HepG2 (cell line): ENCODE measurements at regions not wholly inside any gene's neighbourhood (a gene's known extent, or its start where the extent isn't known, plus 50 kb on each side); places are given as distances from the start of the nearest gene placed in this dataset.

Experiments used
- ATAC-seq: fragments of 200-7000 bp; cut with Tn5 transposase; 3 replicates; pipeline ENCODE4 v1.9.1; 2020; ENCODE audit warnings: mild to moderate bottlenecking, moderate library complexity
- BruUV-seq: library from RNA; stranded (reverse); fragments of 400-500 nt; replicated peaks from 2 replicates; lab custom pipeline; 2021; lab: Mats Ljungman, UMichigan
- CTCF ChIA-PET: fragments of 300-600 bp; formaldehyde crosslinking; extraction: SDS; loops from one replicate; lab custom pipeline; 2021; ENCODE audit warnings: low total read pairs, inconsistent platforms, low intra/inter-chr PET ratio; lab: Yijun Ruan, JAX
- POLR2A ChIA-PET: fragments of 350-600 bp; sonication (Branson Sonifier 250); formaldehyde crosslinking; loops from one replicate; lab custom pipeline; 2020; ENCODE audit warnings: antibody characterized with exemption, inconsistent platforms; lab: Yijun Ruan, JAX
- DNase-seq: peaks from one replicate; pipeline ENCODE4 v3.0.0-alpha.2; 2015; ENCODE audit warnings: low spot score
- FAIRE-seq: peaks from 3 replicates; lab custom pipeline; 2011; peaks lifted over from hg19 to GRCh38; lab: Jason Lieb, UNC
- H2AFZ ChIP-seq: one replicate; pipeline ENCODE4 v1.6.1; 2011; ENCODE audit warnings: low read length, inconsistent platforms
- H3K27ac ChIP-seq: fragments of 300-600 bp; 3 replicates; pipeline ENCODE4 v1.8.0; 2011; ENCODE audit warnings: mixed run types, mild to moderate bottlenecking, mixed read lengths, low read length, inconsistent platforms; ENCODE audit not compliant: insufficient read depth; ENCODE audit errors: extremely low read length
- H3K27me3 ChIP-seq, 2 experiments: fragments of 200-600 bp in 1 of 2; 2 replicates in 1 of 2; 3 replicates in 1 of 2; pipeline versions ENCODE4 v1.6.0 to v1.8.0; 2011; ENCODE audit warnings: low read length in 2 of 2, mild to moderate bottlenecking in 2 of 2, moderate library complexity in 2 of 2, inconsistent platforms in 1 of 2; ENCODE audit not compliant: insufficient read depth in 2 of 2, control insufficient read depth in 1 of 2
- H3K36me3 ChIP-seq, 2 experiments: fragments of 200-600 bp in 1 of 2; replicated peaks in 1 of 2; 2 replicates in 1 of 2; 3 replicates in 1 of 2; pipeline versions ENCODE4 v1.5.1 to v1.8.0; 2011; ENCODE audit warnings: low read length in 2 of 2, inconsistent platforms in 1 of 2; ENCODE audit not compliant: insufficient read depth in 2 of 2, control insufficient read depth in 1 of 2
- H3K4me1 ChIP-seq: 2 replicates; pipeline ENCODE4 v1.5.1; 2012; ENCODE audit warnings: low read length, inconsistent platforms; ENCODE audit not compliant: insufficient read depth
- H3K4me2 ChIP-seq: 2 replicates; pipeline ENCODE4 v1.6.0; 2011; ENCODE audit warnings: low read depth, low read length, inconsistent platforms
- H3K4me3 ChIP-seq, 3 experiments: fragments of 200-600 bp in 1 of 3; sonication (generic), shearing (Covaris generic) in 1 of 3; replicated peaks in 1 of 3; 2 replicates each; pipeline ENCODE4 v1.5.1; 2011 to 2016; ENCODE audit warnings: low read length in 3 of 3, inconsistent platforms in 2 of 3, low read depth in 2 of 3, mild to moderate bottlenecking in 2 of 3, control low read depth in 1 of 3, mixed read lengths in 1 of 3; ENCODE audit not compliant: insufficient read depth in 1 of 3
- H3K79me2 ChIP-seq: one replicate; pipeline ENCODE4 v1.6.1; 2011; ENCODE audit warnings: low read length, inconsistent platforms; ENCODE audit not compliant: insufficient read depth
- H3K9ac ChIP-seq: 2 replicates; pipeline ENCODE4 v1.6.0; 2011; ENCODE audit warnings: mild to moderate bottlenecking, low read depth, low read length, inconsistent platforms; ENCODE audit not compliant: insufficient read depth
- H3K9me3 ChIP-seq: 2 replicates; pipeline ENCODE4 v1.5.1; 2012; ENCODE audit warnings: mild to moderate bottlenecking, low read length
- H4K20me1 ChIP-seq: 2 replicates; pipeline ENCODE4 v1.6.0; 2011; ENCODE audit warnings: inconsistent platforms, mild to moderate bottlenecking, low read length, moderate library complexity; ENCODE audit not compliant: insufficient read depth
- CBX2 ChIP-seq, 2 experiments: fragments of 200-600 bp in 1 of 2; sonication (generic); formaldehyde crosslinking in 1 of 2; IDR thresholded peaks; 2 replicates each; pipeline versions ENCODE4 v1.7.0 to v1.8.1; 2018 to 2022; ENCODE audit warnings: low read depth in 2 of 2, low read length in 1 of 2, mild to moderate bottlenecking in 1 of 2, missing genetic modification reagents in 1 of 2
- GLI4 ChIP-seq: sonication (generic); formaldehyde crosslinking; IDR thresholded peaks from 2 replicates; pipeline ENCODE4 v1.5.1; 2020; ENCODE audit warnings: missing genetic modification reagents, mild to moderate bottlenecking, moderate library complexity, borderline replicate concordance
- IKZF1 ChIP-seq: fragments of 450-650 bp; IDR thresholded peaks from 2 replicates; pipeline ENCODE4 v1.7.1; 2016
- JARID2 ChIP-seq: sonication (generic); formaldehyde crosslinking; IDR thresholded peaks from 2 replicates; pipeline ENCODE4 v1.8.1; 2023; ENCODE audit warnings: missing genetic modification reagents, inconsistent platforms; ENCODE audit not compliant: insufficient replicate concordance
- SATB2 ChIP-seq: sonication (generic); formaldehyde crosslinking; IDR thresholded peaks from 2 replicates; pipeline ENCODE4 v1.5.0; 2020; ENCODE audit warnings: missing genetic modification reagents
- SMC3 ChIP-seq: IDR thresholded peaks from 2 replicates; pipeline ENCODE4 v1.6.1; 2011; ENCODE audit warnings: low read length, improper control_type of control experiment
- SOX13 ChIP-seq, 3 experiments: fragments of 450-650 bp in 1 of 3; sonication (generic) in 1 of 3; formaldehyde crosslinking in 1 of 3; IDR thresholded peaks in 2 of 3; conservative IDR thresholded peaks in 1 of 3; 2 replicates each; pipeline versions ENCODE4 v1.5.0 to v1.6.1; 2016 to 2020; ENCODE audit warnings: antibody characterized with exemption in 1 of 3, mild to moderate bottlenecking in 1 of 3, missing compliant biosample characterization in 1 of 3, missing genetic modification reagents in 1 of 3, moderate library complexity in 1 of 3
- TRIM24 ChIP-seq: sonication (generic); formaldehyde crosslinking; IDR thresholded peaks from 2 replicates; pipeline ENCODE4 v1.8.0; 2022; ENCODE audit warnings: mild to moderate bottlenecking, missing genetic modification reagents
- ZNF282 ChIP-seq: fragments of 450-650 bp; IDR thresholded peaks from 2 replicates; pipeline ENCODE4 v1.6.1; 2018; ENCODE audit not compliant: partially characterized antibody
- WGBS: methylation state at CpG from one replicate; pipeline ENCODE4 v1.1.6; 2017; ENCODE audit warnings: low lambda C conversion rate; 5-methylcytosine and 5-hydroxymethylcytosine counted together
- in situ Hi-C: cut with HindIII; loops from 2 replicates; pipeline ENCODE4 v1.10.0; 2017; ENCODE audit warnings: low pct_unique_long_range_greater_than_20kb; ENCODE audit not compliant: extremely low pct_ligation_motif_present
- intact Hi-C: fragments of 100-400 bp; cut with micrococcal nuclease; formaldehyde crosslinking; loops from one replicate; pipeline ENCODE4 v1.10.0; 2022; ENCODE audit not compliant: unreplicated experiment
- TF ChIP-seq, protein P1 (sequence below): fragments of 450-650 bp; IDR thresholded peaks from 2 replicates; pipeline ENCODE4 v1.6.1; 2017
- TF ChIP-seq, protein P2 (sequence below): fragments of 450-650 bp; IDR thresholded peaks from 2 replicates; pipeline ENCODE4 v1.6.1; 2016
- TF ChIP-seq, protein P3 (sequence below): sonication (generic); formaldehyde crosslinking; IDR thresholded peaks from 2 replicates; pipeline ENCODE4 v1.4.0; 2020; ENCODE audit warnings: mild to moderate bottlenecking, missing genetic modification reagents

DNA sequence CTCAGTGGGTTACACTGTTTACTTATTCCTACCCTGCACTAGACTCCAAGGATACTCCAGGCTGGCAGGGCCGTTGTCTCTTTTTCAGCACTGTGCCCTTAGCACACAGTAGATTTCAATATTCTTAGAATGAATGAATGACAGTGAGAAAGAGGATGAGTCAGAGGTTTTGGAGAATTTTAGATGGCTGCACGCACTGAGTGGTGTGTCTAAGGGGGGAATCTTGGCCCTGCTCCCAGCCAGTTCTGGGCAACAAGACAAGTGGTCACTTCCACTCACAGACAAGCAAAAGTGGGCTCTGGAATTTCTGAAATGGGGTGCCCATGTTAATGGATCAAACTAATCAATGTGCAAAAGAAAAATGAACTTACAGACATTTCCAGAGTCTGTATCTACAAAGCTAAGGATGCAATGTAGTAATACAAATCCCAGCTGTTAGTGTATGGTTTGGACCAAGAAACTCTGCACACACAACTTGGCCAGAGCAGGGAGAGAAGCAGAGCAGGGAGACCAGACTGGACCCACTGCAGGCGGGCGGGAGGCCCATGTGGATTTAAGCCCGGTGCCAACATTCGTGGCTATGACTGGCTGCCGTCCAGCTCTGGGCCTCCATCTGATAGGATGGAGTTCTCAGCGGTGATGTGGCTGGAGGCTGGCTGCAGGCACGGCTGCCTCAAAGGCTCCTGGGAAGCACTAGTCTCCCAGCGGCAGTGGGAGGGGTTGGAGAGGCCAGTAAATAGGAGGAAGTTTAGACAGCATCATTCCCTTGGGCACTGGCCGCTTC is 95.6 kb upstream of the CDYL2 start (continued):
- TF ChIP-seq CBX2 (IDR thresholded peaks at IDR 0.05; ENCODE audit: low read depth, low read length) (no peak), CBX2 (CRISPR knock-in tag; IDR thresholded peaks at IDR 0.05; ENCODE audit: low read depth) (no peak), JARID2 (no peak)
- TF ChIP-seq, protein P1, sequence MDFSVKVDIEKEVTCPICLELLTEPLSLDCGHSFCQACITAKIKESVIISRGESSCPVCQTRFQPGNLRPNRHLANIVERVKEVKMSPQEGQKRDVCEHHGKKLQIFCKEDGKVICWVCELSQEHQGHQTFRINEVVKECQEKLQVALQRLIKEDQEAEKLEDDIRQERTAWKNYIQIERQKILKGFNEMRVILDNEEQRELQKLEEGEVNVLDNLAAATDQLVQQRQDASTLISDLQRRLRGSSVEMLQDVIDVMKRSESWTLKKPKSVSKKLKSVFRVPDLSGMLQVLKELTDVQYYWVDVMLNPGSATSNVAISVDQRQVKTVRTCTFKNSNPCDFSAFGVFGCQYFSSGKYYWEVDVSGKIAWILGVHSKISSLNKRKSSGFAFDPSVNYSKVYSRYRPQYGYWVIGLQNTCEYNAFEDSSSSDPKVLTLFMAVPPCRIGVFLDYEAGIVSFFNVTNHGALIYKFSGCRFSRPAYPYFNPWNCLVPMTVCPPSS = no peak

DNA sequence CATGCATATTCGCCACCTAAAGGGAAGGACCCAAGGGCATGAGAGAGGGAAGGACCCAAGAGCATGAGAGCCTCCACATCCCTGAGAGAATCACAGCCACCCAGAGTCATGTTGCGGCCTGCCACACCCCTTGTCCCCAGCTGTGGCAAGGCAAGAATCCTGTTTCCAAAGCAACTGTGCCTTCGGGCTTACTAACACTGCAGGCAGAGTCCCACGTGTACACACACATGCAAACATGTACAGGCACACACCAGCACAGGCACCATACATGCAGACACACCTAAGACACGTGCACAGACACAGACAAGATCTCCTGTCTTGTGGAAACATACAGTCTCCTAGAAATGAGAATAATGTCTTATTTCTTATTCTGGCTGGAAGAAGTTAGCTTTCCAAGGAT is 92.4 kb upstream of the CDYL2 start:
- no peak overlapping the region for H3K4me2 ChIP-seq
- H2AFZ ChIP-seq = no peak overlapping the region
- H4K20me1 ChIP-seq = no peaks in the 10 kb centered on the region
- H3K4me3 ChIP-seq = no peak overlapping the region
- ChIA-PET POLR2A (no interaction called here), CTCF (no interaction called here)
- WGBS = 41% methylated on average over 5 of the region's 5 CpGs
- H3K27ac ChIP-seq = no peak overlapping the region
- peaks cover 21% of the 10 kb centered on the region for H3K4me1 ChIP-seq
- DNase-seq (no peak), FAIRE-seq (no peak)
- no peak overlapping the region for H3K9ac ChIP-seq
- TF ChIP-seq IKZF1 = no peak
- no peak for TF ChIP-seq GLI4 (CRISPR knock-in tag)
- no peak for TF ChIP-seq TRIM24 (CRISPR knock-in tag)
- TF ChIP-seq, protein P2, sequence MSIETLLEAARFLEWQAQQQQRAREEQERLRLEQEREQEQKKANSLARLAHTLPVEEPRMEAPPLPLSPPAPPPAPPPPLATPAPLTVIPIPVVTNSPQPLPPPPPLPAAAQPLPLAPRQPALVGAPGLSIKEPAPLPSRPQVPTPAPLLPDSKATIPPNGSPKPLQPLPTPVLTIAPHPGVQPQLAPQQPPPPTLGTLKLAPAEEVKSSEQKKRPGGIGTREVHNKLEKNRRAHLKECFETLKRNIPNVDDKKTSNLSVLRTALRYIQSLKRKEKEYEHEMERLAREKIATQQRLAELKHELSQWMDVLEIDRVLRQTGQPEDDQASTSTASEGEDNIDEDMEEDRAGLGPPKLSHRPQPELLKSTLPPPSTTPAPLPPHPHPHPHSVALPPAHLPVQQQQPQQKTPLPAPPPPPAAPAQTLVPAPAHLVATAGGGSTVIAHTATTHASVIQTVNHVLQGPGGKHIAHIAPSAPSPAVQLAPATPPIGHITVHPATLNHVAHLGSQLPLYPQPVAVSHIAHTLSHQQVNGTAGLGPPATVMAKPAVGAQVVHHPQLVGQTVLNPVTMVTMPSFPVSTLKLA = peak; percentile 87
- TF ChIP-seq ZNF282 = no peak
- TF ChIP-seq SATB2 = no peak
- no peak for TF ChIP-seq SOX13 (IDR thresholded peaks at IDR 0.05)
- no peak for TF ChIP-seq SOX13 (CRISPR knock-in tag; conservative IDR thresholded peaks at IDR 0.05 in 1 of 2, IDR thresholded peaks at IDR 0.05 in 1 of 2)
- TF ChIP-seq, protein P3, sequence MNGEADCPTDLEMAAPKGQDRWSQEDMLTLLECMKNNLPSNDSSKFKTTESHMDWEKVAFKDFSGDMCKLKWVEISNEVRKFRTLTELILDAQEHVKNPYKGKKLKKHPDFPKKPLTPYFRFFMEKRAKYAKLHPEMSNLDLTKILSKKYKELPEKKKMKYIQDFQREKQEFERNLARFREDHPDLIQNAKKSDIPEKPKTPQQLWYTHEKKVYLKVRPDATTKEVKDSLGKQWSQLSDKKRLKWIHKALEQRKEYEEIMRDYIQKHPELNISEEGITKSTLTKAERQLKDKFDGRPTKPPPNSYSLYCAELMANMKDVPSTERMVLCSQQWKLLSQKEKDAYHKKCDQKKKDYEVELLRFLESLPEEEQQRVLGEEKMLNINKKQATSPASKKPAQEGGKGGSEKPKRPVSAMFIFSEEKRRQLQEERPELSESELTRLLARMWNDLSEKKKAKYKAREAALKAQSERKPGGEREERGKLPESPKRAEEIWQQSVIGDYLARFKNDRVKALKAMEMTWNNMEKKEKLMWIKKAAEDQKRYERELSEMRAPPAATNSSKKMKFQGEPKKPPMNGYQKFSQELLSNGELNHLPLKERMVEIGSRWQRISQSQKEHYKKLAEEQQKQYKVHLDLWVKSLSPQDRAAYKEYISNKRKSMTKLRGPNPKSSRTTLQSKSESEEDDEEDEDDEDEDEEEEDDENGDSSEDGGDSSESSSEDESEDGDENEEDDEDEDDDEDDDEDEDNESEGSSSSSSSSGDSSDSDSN (CRISPR knock-in tag) = no peak
- no peak for TF ChIP-seq SMC3
- TF ChIP-seq, all 625 proteins: peak for 1
- no peaks in the 10 kb centered on the region for H3K79me2 ChIP-seq
- no peak for ATAC-seq
- in situ Hi-C loops = no loop called here
- H3K36me3 ChIP-seq = no peaks in the 10 kb centered on the region
- H3K9me3 ChIP-seq = no peaks in the 10 kb centered on the region
- BruUV-seq = no TSS peak
- intact Hi-C loops = no loop called here
- no peaks in the 10 kb centered on the region for H3K27me3 ChIP-seq
